DMS153 (cell line): ENCODE measurements at regions not wholly inside any gene's neighbourhood (a gene's known extent, or its start where the extent isn't known, plus 50 kb on each side); places are given as distances from the start of the nearest gene placed in this dataset.

Experiments used
- DNase-seq: peaks from one replicate; lab custom pipeline; 2025; lab: John Stamatoyannopoulos, UW

DNA sequence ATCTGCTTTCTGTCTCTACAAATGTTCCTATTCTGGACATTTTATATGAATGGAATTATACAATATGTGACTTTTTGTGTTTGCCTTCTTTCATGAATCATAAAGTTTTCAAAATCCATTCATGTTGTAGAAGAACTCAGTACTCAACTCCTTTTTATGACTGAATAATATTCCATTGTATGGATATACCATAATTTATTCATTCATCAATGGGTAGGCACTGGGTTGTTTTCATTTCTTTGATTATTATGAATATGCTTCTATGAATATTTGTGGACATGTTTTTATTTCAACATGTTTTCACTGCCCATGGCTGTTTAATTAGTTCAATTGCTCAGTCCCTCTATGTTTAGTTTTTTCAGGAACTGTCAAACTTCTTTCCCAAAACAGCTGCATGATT lies 76.5 kb upstream of the GTSF1L start:
- DNase-seq, result no peak

GRCh38 chr20:43800186-43800585 lies 73.4 kb upstream of the GTSF1L start:
- DNase-seq, result no peak

DNA sequence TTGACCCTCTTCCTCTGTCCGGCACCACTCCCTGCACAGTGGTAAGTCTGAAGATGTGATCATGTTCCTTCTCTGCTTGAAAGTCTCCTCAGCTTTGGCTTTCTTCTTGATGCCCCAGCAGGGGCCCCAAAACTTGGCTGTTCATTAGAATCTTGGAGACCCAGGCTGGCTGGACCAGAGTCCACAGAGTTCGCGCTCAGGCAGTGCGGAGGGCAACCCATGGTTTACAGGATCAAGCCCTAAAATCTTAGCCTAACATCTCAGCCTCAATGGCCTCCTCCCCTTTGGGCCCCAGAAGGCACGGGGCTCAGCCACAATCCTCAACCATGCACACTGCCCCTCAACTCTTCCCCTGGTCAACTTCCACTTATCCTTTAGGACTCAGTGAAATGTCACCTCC lies 72.9 kb upstream of the GTSF1L start:
- DNase-seq, result no peak

- DNase-seq, result no peak
These were observed 72.4 kb upstream of the GTSF1L start for GRCh38 chr20:43799150-43799711.

DNA sequence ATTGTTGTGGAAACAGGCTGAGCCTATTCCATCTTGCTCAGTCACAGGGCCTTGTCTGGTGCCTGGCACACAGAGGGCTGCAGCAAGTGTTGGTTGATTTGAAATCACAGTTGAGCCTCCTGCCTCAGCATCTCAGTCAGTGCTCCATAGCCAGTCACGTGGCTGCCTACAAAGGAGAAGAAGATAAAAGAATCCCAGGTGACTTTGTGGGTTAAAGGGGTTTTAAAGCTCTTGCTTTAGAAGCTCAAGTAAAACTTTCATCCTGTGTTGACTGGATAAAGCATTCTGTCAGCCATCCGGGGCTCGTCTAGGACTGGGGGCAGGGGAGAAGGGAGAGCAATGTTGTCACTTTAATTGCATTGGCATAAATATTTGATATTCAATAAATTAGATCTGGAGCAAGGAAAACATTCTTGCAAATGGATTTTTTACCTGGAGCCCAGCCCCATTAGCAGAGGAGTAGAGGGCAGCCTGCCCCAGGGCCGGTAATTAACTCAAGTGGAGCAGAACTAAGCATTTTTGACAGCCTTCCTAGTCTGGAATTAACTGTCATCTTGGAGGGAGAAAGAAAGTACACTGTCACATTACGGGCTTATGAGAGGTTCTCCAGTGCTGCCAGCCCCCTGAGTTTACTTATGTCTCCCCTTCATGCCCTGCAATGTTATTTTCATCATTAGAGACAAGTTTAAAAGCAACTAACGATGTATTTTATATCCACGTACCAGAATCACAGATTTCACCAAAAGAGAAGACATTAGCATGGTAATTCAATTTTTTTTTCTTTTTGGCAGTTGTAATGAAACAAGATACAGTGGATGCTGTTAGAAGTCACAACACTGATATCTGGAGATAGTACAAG lies 71.7 kb upstream of the GTSF1L start:
- no peak for DNase-seq

DNA sequence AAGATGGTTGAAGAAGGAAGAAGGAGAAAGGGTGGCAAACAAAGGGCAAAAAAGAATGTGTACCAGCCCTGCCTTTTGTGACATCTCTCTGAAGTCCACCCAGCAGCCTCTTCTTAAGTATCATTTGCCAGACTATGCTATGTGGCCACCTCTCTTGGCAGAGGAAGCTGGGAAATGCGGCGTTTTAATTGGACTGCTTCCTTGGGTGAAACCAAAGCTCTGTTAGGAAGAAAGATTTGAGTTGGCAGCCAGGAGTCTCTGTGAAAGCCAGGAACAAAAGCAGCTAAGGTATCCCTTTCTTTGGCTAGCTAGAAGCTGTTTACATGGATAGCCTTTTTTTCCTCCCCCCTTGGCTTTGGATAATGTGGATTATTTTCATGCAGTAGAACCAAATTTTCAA lies 67.5 kb upstream of the GTSF1L start:
- DNase-seq, result no peak

GRCh38 chr20:43789593-43789992 lies 62.8 kb upstream of the GTSF1L start:
- DNase-seq, result no peak

- no peak for DNase-seq
These were observed 61.1 kb upstream of the GTSF1L start for GRCh38 chr20:43787937-43788336.

DNA sequence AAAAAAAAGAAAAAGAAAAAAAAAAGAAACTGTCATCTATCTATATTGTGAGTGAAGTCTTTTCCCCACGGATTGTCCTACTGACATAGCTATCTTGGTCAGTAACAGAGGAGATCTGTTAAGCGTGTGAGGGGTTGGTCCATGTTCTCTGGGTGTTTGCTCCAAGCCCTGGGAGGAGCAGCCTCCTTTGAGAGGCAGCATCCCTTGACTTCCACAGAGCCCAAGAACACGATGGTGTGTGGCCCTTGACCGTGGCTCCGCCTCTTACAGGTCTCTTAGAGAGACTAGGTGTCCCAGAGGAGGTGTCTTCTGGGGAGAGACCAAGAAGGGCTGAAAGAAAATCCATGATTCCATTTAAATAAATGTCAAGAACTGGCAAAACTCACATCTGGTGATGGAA lies 60.1 kb upstream of the GTSF1L start:
- DNase-seq, result no peak

GRCh38 chr20:43781215-43781614 lies 54.4 kb upstream of the GTSF1L start:
- DNase-seq, result no peak

DNA sequence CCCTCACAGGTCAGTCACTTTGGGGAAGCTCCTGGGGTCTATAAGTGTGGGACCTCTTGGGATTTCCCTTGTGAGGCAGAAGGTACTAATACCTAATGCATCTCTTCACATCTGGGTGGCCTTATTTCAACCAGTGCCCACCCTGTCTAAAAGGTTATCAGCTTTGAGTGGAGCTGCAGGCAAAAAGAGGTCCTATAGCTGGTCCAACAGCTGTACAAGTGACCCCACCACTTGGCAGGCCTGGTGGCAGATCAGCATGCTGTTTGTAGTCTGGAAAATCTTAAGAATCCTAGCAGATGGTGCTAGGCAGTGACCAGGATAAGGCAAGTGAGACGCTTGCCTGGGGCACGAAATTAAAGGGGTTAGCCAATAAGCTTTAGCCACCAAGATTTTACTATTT lies 51.6 kb upstream of the GTSF1L start:
- DNase-seq, result no peak

GRCh38 chr20:43776691-43777090 lies 49.9 kb upstream of the GTSF1L start:
- DNase-seq, result no peak
